IPS-NIHi11 (cell line): ENCODE measurements at regions not wholly inside any gene's neighbourhood (a gene's known extent, or its start where the extent isn't known, plus 50 kb on each side); places are given as distances from the start of the nearest gene placed in this dataset.
"Not testable (repeated sequence)": the region's sequence is repeated elsewhere in the genome, so short reads cannot be mapped to it uniquely, and the experiment has no call there.

Experiments
- DNase-seq: peaks from one replicate; pipeline ENCODE4 v3.0.0; 2012; ENCODE audit warnings: mixed read lengths, low spot score

- no peak for DNase-seq
Observed at GRCh38 chr6:159400826-159401225, 231.6 kb downstream of the FNDC1 start.

GRCh38 chr6:159399751-159400221, 230.6 kb downstream of the FNDC1 start:
- no peak for DNase-seq

GRCh38 chr6:159398633-159399032, 229.4 kb downstream of the FNDC1 start:
- no peak for DNase-seq

- no peak for DNase-seq
Observed at GRCh38 chr6:159397753-159398152, 228.6 kb downstream of the FNDC1 start.

- DNase-seq: no peak
Observed at GRCh38 chr6:159395609-159396008, 226.4 kb downstream of the FNDC1 start.

GRCh38 chr6:159392695-159393094, 223.5 kb downstream of the FNDC1 start:
- not testable (repeated sequence) for DNase-seq

GRCh38 chr6:159390381-159390780, 221.2 kb downstream of the FNDC1 start:
- no peak for DNase-seq

- DNase-seq: no peak
Observed at GRCh38 chr6:159389695-159390094, 220.5 kb downstream of the FNDC1 start.

- DNase-seq: no peak
Observed at GRCh38 chr6:159380114-159380513, 210.9 kb downstream of the FNDC1 start.

- DNase-seq: no peak
Observed at GRCh38 chr6:159378411-159379328, 209.5 kb downstream of the FNDC1 start.

- DNase-seq: no peak
Observed at GRCh38 chr6:159376516-159377158, 207.4 kb downstream of the FNDC1 start.

GRCh38 chr6:159375014-159375413, 205.8 kb downstream of the FNDC1 start:
- DNase-seq: no peak

GRCh38 chr6:159373670-159374069, 204.5 kb downstream of the FNDC1 start:
- no peak for DNase-seq

- DNase-seq: no peak
Observed at GRCh38 chr6:159372333-159372732, 203.1 kb downstream of the FNDC1 start.

GRCh38 chr6:159360306-159360705, 191.1 kb downstream of the FNDC1 start:
- DNase-seq: no peak

GRCh38 chr6:159359581-159360297, 190.5 kb downstream of the FNDC1 start:
- no peak for DNase-seq

GRCh38 chr6:159358562-159358961, 189.4 kb downstream of the FNDC1 start:
- no peak for DNase-seq

GRCh38 chr6:159357211-159357915, 188.2 kb downstream of the FNDC1 start:
- no peak for DNase-seq

- no peak for DNase-seq
Observed at GRCh38 chr6:159353193-159353592, 184.0 kb downstream of the FNDC1 start.

- no peak for DNase-seq
Observed at GRCh38 chr6:159351707-159352106, 182.5 kb downstream of the FNDC1 start.

- no peak for DNase-seq
Observed at GRCh38 chr6:159349915-159350314, 180.7 kb downstream of the FNDC1 start.

GRCh38 chr6:159343709-159344108, 174.5 kb downstream of the FNDC1 start:
- no peak for DNase-seq
